ENCODE measurements at regions not wholly inside any gene's neighbourhood (a gene's known extent, or its start where the extent isn't known, plus 50 kb on each side); places are given as distances from the start of the nearest gene placed in this dataset.

- ChIA-PET POLR2A (interaction anchor here (0.6 kb wide), 1 partner anchor 120 kb away, joined by 3 read pairs; no protein-coding TSS in a partner anchor), CTCF (interaction anchor here (1.2 to 2.1 kb wide), 2 partner anchors 10 to 28 kb away, joined by 4 to 14 read pairs; no protein-coding TSS in a partner anchor)
- Histone ChIP-seq H3K9me3 (ENCODE audit: control insufficient read depth, insufficient read depth, low read length) (no peaks in the 10 kb centered on the region; the same call in 1 of the 2 replicates), H3K4me3 (ENCODE audit: low read depth, low read length) (no peak overlapping the region), H3K27ac (ENCODE audit: low read depth, low read length) (no peak overlapping the region), H3K27me3 (ENCODE audit: control insufficient read depth, insufficient read depth, low read length) (peaks cover 2% of the 10 kb centered on the region)
- no peak for TF ChIP-seq CTCF (IDR thresholded peaks at IDR 0.05; ENCODE audit: low read depth, low read length)
- no peak for DNase-seq (ENCODE audit: low read depth, low spot score)
Observed at GRCh38 chr5:10854506-10855277, 93.7 kb upstream of the DAP start.

- Histone ChIP-seq H3K27ac (ENCODE audit: low read depth, low read length) (no peak overlapping the region), H3K9me3 (ENCODE audit: control insufficient read depth, insufficient read depth, low read length) (no peaks in the 10 kb centered on the region; the same call in 1 of the 2 replicates), H3K27me3 (ENCODE audit: control insufficient read depth, insufficient read depth, low read length) (peaks cover 1% of the 10 kb centered on the region), H3K4me3 (ENCODE audit: low read depth, low read length) (no peak overlapping the region)
- no peak for DNase-seq (ENCODE audit: low read depth, low spot score)
- ChIA-PET POLR2A (no interaction called here), CTCF (interaction anchor here (1.4 kb wide), 1 partner anchor 11 kb away, joined by 5 read pairs; no protein-coding TSS in a partner anchor)
- no peak for TF ChIP-seq CTCF (IDR thresholded peaks at IDR 0.05; ENCODE audit: low read depth, low read length)
Observed at GRCh38 chr5:10853154-10853553, 92.1 kb upstream of the DAP start.

GRCh38 chr5:10849278-10849677 lies 88.2 kb upstream of the DAP start:
- POLR2A ChIA-PET: no interaction called here
- no peak overlapping the region for H3K27ac ChIP-seq (ENCODE audit: low read depth, low read length)
- no peak overlapping the region for H3K4me3 ChIP-seq (ENCODE audit: low read depth, low read length)
- H3K9me3 ChIP-seq (ENCODE audit: control insufficient read depth, insufficient read depth, low read length): no peaks in the 10 kb centered on the region
- H3K27me3 ChIP-seq (ENCODE audit: control insufficient read depth, insufficient read depth, low read length): no peaks in the 10 kb centered on the region
- CTCF ChIA-PET: no interaction called here
- no peak for DNase-seq (ENCODE audit: low read depth, low spot score)
- no peak for TF ChIP-seq CTCF (IDR thresholded peaks at IDR 0.05; ENCODE audit: low read depth, low read length)

GRCh38 chr5:10844016-10844415 lies 83.0 kb upstream of the DAP start:
- Histone ChIP-seq H3K4me3 (ENCODE audit: low read depth, low read length) (no peak overlapping the region), H3K27me3 (ENCODE audit: control insufficient read depth, insufficient read depth, low read length) (no peaks in the 10 kb centered on the region), H3K9me3 (ENCODE audit: control insufficient read depth, insufficient read depth, low read length) (peaks cover 3% of the 10 kb centered on the region; the same call in 1 of the 2 replicates), H3K27ac (ENCODE audit: low read depth, low read length) (no peak overlapping the region)
- ChIA-PET CTCF (no interaction called here), POLR2A (no interaction called here)
- no peak for TF ChIP-seq CTCF (IDR thresholded peaks at IDR 0.05; ENCODE audit: low read depth, low read length)
- DNase-seq (ENCODE audit: low read depth, low spot score): no peak

GRCh38 chr5:10842823-10843222 lies 81.8 kb upstream of the DAP start:
- no peak for TF ChIP-seq CTCF (IDR thresholded peaks at IDR 0.05; ENCODE audit: low read depth, low read length)
- ChIA-PET POLR2A (no interaction called here), CTCF (interaction anchor here (0.6 to 2.3 kb wide), 2 partner anchors 10 to 14 kb away, joined by 3 to 11 read pairs; no protein-coding TSS in a partner anchor)

More at GRCh38 chr5:10842823-10843222, 81.8 kb upstream of the DAP start:
- Histone ChIP-seq H3K27ac (ENCODE audit: low read depth, low read length) (no peak overlapping the region), H3K27me3 (ENCODE audit: control insufficient read depth, insufficient read depth, low read length) (no peaks in the 10 kb centered on the region), H3K4me3 (ENCODE audit: low read depth, low read length) (no peak overlapping the region), H3K9me3 (ENCODE audit: control insufficient read depth, insufficient read depth, low read length) (peaks cover 3% of the 10 kb centered on the region; the same call in 1 of the 2 replicates)
- no peak for DNase-seq (ENCODE audit: low read depth, low spot score)

All from AG04450 (cell line).